DMS114 treated with DMSO at 0.1 percent for 48 hours (cell line): ENCODE measurements at regions not wholly inside any gene's neighbourhood (a gene's known extent, or its start where the extent isn't known, plus 50 kb on each side); places are given as distances from the start of the nearest gene placed in this dataset.
"Not testable (repeated sequence)": the region's sequence is repeated elsewhere in the genome, so short reads cannot be mapped to it uniquely, and the experiment has no call there.

ENCODE experiments used
- DNase-seq: peaks from one replicate; lab custom pipeline; 2025; ENCODE audit not compliant: unreplicated experiment; lab: John Stamatoyannopoulos, UW

DNA sequence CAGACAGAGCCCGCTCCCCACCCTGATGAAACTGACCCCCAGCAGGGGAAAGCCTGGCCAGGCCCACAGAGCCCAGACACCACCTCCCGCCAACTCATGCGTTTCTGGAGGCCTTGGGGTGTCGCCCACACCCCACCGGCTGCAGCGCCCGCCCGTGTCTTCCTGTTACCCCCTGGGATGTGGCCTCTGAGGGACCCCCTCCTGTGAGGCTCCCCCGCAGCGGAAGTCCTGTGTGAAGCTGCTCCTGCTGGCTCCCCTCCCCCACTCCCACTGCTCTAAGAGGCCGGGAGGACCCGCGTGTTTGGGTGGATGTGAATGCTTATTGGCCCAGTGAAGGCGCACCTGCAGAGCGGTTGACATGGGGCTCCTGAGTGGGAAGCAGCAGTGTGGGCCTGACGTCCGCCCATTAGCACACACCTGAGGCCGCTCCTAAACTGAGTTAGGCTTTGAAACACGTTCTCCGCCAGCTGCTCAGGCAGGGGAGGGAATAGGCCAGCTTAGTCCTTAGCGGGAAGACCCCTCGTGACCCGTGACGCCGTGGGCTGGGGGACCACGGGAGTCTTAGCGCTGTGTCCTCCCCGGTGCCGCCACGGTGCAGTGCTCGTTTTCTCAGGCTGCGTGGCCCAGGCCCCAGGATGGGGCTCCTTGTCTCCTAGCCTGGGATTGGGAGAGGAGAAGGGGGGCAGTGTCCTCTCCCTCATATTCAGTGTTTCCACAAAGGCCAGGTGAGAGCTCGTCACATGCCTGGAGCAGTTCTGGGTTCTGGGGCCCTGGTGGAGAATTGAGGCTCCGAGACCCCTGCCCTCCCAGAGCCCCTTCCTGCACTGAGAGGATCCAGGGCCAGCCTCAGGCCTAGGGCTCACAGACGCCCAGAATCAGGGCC, 323.4 kb upstream of the SFSWAP start:
- no peak for DNase-seq

DNA sequence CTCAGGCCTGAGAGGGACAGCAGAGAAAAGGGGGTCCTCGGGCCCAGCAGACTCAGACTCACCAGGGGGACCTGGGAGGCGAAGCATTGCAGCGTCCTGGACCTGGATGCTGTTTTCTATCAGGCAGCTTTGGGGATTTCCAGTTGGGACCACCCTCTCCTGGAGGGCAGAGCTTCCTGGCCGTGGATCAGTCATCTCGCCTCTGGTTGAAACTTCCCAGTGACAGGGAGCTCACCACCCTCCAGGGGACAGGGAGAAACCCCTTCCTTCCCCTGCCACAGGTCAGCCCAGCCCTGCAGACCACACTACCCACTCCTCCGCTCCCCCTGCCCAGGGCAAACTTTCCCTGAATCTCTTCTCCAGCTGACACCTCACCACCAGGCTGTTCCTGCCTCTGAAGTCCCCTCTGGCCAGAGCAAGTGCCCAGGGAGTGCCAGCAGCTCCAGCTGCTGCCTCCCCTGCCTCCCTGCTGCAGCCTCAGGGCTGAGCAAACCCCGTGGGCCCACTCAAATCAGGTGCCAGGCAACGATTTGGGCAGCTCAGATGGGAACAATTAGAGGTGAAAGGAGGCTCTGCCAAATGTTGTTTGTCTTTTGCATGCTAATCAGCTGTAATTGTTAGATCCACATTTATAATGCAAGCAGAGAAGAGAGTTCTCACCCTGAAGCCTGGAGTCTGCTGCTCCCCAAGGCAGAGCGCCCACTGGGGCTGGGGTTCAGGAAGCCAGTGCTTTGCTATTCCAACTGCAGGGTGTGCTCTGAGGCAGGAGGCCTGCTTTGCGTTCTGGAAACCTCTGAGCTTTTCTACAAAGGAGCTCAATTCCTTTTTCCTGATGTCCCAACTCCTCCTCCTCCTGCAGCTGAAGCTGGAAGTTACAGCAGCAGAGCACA, 322.5 kb upstream of the SFSWAP start:
- DNase-seq: not testable (repeated sequence)

DNA sequence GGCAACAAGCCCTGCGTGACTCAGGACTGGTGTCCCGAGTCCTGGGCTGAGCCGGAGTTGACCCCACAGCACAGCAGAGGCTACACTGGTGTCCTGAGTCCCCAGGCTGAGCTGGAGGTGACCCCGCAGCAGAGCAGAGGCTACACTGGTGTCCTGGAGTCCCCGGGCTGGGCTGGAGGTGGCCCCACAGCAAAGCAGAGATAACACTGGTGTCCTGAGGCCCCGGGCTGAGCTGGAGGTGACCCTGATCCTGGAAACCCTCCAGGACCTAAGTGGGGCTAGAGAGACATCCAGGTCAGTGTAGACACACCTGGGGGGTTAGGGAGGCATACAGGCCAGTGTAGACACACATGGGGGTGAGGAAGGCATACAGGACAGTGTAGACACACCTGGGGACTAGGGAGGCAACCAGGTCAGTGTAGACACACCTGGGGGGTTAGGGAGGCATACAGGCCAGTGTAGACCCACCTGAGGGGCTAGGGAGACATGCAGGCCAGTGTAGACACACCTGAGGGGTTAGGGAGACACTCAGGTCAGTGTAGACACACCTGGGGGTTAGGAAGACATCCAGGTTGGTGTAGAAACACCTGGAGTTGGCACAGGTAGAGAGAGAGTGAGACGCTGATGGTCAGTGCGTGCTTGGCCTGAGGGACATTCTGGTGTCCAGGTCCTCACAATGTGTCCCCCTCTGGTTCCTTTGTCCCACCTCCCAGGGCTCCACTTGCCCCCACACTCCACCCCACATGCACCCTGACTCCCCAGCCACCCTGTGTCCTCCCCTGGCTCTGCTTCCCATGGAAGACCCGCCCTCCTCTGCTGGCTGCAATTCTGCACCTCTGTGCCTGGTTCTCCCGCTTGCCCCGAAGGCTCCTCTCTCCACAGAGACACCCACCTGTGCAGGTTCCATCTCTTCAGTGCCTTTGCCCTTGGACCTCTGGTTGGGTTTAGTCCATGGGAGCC, 321.6 kb upstream of the SFSWAP start:
- no peak for DNase-seq

DNA sequence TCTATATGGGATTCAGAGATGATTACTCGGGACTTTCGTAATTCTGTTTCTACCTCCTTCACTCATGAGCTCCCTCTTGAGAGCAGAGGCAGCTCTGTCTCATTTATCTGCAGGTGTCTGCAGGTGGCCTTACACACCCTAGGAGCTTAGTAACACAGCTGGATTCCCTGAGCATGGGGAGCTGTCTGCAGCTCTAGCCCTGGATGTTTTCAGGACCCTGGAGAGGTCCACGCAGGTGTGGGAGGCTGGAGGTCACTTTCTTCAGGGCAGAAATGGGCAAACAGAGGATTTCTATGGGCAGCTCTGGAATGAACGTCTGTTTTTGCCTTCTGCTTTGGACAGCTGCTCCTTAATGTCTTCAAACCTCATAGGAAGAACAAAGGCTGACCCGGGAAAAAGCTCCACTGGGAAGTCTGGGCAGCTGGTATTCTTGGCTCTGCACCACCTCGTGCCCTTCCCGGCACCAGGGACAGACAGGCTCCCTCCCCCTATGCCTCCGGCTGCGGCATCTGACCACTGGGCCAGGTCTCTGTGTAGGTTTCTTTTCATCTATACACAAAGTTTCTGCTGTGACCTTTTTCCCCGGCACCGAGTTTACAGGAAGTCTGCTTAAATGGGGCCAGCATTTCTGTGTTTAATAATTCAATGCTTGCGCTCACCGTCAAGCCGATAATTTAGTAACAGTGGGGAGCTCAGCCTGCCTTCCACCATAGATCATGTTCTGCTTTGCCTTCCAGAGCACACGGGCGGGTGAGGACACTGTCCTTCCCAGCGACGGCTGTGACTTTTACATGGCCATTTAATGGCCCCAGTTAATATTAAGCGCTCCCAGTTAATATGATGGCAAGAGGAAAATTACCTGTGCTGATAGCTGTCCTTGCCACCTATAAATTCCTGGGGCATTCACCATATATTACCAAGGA, 320.2 kb upstream of the SFSWAP start:
- DNase-seq: no peak

DNA sequence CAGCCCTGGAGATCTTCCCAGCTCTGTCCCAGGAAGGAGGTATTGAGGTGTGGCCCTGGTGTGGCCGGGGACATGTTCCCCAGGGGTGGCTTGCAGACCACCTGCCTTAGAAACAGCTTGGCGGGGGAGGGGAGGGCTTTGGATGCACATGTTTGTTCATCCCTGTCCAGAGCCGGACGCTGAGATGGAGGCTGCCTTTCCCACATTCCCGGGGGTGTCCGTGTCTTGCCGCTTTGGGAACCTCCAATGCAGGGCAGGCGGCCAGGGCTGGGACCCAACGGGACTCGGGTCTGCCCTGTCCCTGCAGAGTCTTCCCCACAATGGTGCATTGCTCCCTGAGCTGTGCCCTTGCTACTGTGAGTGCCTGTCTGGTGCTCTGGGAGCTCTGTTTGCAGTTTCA, 319.5 kb upstream of the SFSWAP start:
- DNase-seq: no peak

DNA sequence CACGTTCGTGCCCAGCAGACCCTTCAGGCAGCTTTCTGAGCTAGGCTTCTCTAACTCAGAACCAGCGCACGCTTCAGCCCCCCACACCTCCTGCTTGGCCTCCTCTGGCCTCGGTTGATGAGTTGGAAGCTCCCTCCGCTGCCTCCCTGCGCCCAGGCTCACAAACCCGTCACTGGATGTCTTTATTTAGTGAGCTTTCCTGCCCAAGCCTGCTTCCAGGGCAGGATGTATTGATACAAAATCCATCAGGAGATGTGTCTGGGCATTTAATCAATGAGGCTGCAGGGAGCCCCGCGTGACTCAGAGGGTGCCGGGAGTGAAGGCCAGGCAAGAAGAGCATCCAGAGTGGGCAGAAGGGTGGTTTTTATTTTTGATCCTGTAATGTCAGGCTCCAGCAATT, 316.1 kb upstream of the SFSWAP start:
- DNase-seq: not testable (repeated sequence)

DNA sequence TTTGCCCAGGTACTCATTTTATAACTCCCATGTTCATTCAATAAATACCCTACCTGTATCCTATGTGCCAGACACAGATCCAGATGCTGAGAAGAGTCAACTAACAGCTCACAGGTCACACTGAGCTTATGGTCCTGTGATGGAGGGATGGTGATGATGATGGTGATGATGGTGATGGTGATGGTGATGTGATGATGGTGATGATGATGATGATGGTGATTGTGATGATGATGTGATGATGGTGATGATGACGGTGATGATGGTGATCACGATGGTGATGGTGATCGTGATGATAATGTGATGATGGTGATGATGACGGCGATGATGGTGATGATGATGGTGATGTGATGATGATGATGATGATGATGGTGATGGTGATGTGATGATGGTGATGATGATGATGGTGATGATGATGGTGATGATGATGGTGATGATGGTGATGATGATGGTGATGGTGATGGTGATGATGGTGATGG, 315.6 kb upstream of the SFSWAP start:
- not testable (repeated sequence) for DNase-seq

DNA sequence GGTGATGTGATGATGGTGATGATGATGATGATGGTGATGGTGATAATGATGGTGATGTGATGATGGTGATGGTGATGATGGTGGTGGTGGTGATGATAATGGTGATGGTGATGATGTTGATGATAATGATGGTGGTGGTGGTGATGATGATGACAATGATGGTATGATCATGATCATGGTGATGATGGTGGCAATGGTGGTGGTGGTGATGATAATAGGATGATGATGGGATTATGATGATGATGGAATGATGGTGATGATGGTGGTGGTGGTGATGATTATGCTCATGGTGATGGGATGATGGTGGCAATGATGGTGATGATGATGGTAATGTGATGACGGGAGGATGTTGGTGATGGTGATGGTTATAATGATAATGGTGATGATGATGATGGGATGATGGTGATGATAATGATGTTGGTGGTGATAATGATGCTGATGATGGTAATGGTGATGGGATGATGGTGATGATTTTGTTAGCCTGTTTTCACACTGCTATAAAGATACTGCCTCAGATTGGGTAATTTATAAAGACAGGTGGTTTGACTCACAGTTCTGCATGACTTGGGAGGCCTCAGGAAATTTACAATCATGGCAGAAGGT, 314.8 kb upstream of the SFSWAP start:
- no peak for DNase-seq

DNA sequence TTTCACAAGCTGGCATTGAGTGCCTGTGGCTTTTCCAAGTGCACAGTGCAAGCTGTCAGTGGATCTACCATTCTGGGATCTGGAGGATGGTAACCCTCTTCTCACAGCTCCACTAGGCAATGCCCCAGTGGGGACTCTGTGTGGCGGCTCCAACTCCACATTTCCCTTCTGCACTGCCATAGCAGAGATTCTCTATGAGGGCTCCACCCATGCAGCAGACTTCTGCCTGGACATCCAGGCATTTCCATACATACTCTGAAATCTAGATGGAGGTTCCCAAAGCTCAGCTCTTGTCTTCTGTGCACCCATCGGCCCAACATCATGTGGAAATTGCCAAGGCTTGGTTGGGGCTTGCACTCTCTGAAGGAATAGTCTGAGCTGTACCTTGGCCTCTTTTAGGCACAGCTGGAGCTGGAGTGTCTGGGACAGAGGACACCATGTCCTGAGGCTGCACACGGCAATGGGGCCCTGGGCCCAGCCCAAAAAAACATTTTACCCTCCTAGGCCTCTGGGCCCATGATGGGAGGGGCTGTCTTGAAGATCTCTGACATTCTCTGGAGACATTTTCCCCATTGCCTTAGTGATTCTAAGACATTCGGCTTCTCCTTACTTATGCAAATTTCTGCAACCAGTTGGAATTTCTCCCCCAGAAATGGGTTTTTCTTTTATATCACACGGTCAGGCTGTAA, 313.3 kb upstream of the SFSWAP start:
- DNase-seq: no peak

DNA sequence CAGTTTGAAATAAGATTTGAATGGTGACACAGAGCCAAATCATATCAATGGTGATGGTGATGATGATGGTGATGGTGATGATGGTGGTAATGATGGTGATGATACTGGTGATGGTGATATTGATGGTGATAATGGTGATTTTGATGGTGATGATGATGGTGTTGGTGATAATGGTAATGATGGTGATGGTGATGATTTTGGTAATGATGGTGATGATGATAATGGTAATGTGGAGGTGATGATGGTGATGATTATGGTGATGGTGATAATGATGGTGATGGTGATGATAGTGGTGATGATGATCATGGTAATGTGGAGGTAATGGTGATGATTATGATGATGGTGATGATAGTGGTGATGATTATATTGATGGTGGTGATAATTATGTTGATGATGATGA, 311.9 kb upstream of the SFSWAP start:
- DNase-seq: no peak

DNA sequence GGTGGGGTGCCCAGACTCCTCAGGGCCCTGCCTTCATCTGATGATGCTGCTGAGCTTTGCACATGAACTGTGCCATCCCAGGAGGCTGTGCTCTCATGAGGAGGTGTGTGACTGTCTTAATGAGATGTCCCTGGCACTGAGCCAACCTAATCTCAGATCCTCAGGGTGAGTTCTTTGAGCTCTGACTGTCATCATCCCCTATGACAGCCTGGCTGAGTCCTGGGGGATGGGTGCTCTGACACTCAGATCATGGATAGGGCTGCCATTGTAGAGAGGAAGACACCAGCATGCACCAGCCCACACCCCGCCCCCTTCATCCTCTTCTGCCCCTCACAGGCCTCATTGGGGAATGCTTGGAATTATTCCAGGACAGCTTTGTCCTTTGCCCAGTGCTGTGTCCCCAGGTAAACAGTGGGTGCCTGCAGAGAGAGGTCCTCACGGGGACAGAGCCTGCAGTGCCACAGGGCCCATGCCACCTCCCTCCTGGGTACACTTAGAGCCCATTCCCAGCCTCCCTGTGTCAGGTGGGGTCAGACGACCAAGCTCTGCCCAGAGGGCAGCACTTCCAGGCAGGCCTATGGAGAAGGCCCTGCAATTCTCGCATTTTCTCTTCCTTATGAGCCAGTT, 310.1 kb upstream of the SFSWAP start:
- not testable (repeated sequence) for DNase-seq

DNA sequence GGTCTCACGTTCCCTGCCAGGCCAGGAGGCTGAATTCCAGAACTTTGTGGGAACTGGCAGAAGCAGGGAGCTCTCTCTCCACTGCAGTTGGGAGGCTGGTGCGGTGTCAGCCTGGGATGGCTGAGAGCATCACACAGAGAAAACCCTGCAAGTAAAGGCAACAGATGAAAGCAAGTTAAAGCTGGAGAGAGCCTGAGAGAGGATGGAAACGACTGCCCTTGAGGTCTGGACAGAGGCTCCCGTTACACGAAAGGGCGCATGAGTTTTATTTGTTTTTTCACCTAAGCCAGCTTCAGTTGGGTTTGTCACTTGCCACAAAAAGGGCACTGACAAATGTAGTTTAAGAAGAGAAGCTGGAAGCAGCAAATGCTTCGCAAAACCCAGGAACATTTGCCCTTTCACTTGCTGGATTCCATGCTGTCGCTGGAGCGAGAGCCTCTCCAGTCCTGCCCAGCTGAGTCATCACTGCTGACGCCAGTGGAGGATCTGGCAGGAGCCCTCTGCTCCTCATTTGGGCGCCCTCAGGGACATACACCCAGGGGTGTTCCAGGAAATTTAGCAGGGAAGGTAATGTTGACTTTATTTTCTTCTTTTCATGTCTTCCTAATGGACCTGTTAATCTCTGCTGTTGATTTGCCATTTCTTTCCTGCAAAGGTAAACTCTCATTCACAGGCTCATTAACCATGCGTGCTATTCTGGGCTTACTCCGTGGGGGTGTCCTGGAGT, 308.8 kb upstream of the SFSWAP start:
- not testable (repeated sequence) for DNase-seq

DNA sequence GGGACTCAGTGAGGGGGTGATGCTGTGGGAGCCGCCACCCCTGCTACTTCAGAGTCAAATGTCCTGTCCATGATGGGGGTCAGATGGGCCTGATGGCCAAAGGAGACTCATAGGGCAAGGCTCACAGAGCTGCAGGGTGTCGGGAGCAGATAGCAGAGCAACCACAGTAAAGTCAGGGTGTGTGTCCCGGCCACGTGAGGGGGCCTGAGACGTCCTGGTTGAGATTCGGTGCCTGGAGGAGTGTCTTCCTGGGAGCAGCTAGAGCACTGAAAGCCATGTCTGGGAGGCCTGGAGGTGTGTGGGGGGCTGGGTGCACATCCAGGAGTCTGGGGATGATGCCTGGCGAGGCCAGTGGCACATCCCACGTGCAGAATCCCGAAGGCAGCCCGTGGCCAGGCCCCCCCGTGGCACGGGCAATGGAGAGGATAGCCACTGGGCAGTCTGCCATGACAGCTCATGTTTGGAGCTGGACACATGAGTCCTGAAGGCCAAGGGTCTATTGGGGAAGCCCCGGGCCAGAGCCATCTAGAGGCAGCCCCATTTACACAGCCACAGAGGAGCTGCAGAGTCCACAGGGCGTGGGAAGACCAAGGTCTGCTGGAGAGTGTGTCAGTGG, 308.0 kb upstream of the SFSWAP start:
- DNase-seq: no peak

DNA sequence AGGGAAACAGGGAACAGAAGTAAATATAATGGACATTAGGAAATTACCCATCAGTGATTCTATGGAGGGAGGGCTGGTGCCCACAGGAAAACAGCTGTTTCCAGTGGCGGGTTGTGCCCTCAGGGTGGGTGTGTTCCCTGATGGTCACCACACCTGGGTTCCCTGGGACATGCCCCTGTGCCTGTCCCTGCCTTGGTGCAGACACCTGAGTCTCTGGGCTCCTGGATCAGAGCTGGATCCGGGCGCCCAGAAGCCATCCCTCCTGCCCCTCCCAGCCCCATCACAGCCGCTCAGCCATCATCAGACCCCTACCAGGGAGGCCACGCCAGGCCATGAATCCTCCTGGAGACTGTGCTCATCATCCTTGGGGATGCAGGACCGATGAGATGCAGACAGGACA, 307.2 kb upstream of the SFSWAP start:
- DNase-seq: no peak

DNA sequence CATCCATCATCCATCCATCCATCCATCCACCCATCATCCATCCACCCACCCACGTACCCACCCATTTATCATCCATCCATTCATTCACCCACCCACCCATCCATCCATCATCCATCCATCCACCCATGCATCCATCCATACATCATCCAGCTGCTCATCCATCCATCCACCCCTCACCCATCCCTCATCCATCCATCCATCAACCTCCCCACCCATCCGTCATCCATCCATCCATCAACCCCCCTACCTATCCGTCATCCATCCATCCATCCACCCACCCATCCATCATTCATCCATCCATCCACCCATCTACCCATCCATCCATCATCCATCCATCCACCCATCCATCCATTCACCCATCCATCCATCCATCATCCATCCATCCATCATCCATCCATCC, 306.2 kb upstream of the SFSWAP start:
- DNase-seq: no peak

DNA sequence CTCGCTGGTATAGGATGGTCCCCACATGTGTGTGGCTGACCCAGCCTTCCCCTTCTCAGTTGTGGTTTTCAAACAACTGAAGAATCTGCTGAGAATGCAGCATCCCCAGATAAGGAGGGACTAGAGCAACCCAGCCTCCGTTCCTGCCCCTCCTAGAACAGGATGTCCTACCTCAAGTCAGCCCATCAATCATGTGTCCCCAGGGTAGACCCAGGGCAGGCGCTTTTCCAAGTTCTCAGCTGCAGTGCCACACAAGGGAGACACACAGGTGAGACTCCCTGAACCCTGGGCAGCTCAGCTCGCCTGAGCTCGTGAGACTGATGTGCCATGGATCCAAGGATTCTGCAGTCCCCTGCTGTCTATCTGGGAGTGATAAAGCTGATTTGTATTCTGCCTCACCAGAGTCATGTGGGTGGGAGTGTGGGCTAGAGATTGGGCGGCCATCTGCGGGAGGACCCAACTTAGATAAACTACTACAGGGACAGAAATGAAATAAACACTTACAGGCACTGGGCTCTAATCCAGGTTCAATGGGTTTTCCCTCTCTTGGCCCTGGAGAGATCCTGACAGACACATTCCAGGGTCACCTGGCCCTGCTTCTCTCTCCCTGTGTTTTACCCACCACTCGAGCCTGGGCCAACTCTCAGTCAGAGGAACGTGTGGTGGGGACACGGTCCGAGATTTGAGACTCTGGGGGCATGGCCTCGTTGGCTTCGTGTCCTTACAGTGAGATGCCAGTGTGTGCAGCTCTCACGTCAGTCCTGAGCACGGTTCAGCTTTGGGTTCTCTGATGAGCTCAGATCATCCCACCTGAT, 303.5 kb upstream of the SFSWAP start:
- no peak for DNase-seq
